ENCODE measurements at regions not wholly inside any gene's neighbourhood (a gene's known extent, or its start where the extent isn't known, plus 50 kb on each side); places are given as distances from the start of the nearest gene placed in this dataset.

- TF ChIP-seq EZH2phosphoT487 (IDR thresholded peaks at IDR 0.05; ENCODE audit: borderline replicate concordance) (no peak), CTCF (conservative IDR thresholded peaks at IDR 0.05; ENCODE audit: low read length) (no peak)
- no peaks in the 10 kb centered on the region for H3F3A ChIP-seq (ENCODE audit: low read depth)
Observed at GRCh38 chr22:47233316-47234243, 471.1 kb downstream of the TBC1D22A start.

GRCh38 chr22:47232753-47233152 lies 470.3 kb downstream of the TBC1D22A start:
- no peak overlapping the region for H2AFZ ChIP-seq (ENCODE audit: low read length)
- no peak overlapping the region for H3K4me2 ChIP-seq (ENCODE audit: low read depth, low read length, poor library complexity, severe bottlenecking)
- no peaks in the 10 kb centered on the region for H3F3A ChIP-seq (ENCODE audit: low read depth)
- H3K79me2 ChIP-seq (ENCODE audit: insufficient read depth, low read length) = no peaks in the 10 kb centered on the region
- no peaks in the 10 kb centered on the region for H3K9me2 ChIP-seq (replicated peaks; ENCODE audit: low read depth, low read length)
- H4K20me1 ChIP-seq (ENCODE audit: insufficient read depth, low read length, poor library complexity, severe bottlenecking) = no peaks in the 10 kb centered on the region
- H3K9me3 ChIP-seq (ENCODE audit: insufficient read depth, low read depth, low read length) = peaks cover 20% of the 10 kb centered on the region; the same call in 1 of the 2 replicates
- H3K36me3 ChIP-seq (ENCODE audit: insufficient read depth, low read length) = no peaks in the 10 kb centered on the region
- no peaks in the 10 kb centered on the region for H3K4me1 ChIP-seq (ENCODE audit: insufficient read depth, low read length, poor library complexity, severe bottlenecking)
- TF ChIP-seq EZH2phosphoT487 (IDR thresholded peaks at IDR 0.05; ENCODE audit: borderline replicate concordance) (no peak), CTCF (conservative IDR thresholded peaks at IDR 0.05; ENCODE audit: low read length) (no peak)
- no peak overlapping the region for H3K9ac ChIP-seq (ENCODE audit: low read depth, low read length, poor library complexity, severe bottlenecking)
- H3K4me3 ChIP-seq (ENCODE audit: low read length, poor library complexity, severe bottlenecking) = no peak overlapping the region
- no peaks in the 10 kb centered on the region for H3K27me3 ChIP-seq (ENCODE audit: insufficient read depth, low read length, poor library complexity, severe bottlenecking)

More at GRCh38 chr22:47233316-47234243, 471.1 kb downstream of the TBC1D22A start:
- no peaks in the 10 kb centered on the region for H3K4me1 ChIP-seq (ENCODE audit: insufficient read depth, low read length, poor library complexity, severe bottlenecking)
- no peak overlapping the region for H3K9ac ChIP-seq (ENCODE audit: low read depth, low read length, poor library complexity, severe bottlenecking)
- H2AFZ ChIP-seq (ENCODE audit: low read length) = no peak overlapping the region
- H3K9me2 ChIP-seq (replicated peaks; ENCODE audit: low read depth, low read length) = no peaks in the 10 kb centered on the region
- H3K27me3 ChIP-seq (ENCODE audit: insufficient read depth, low read length, poor library complexity, severe bottlenecking) = no peaks in the 10 kb centered on the region
- H4K20me1 ChIP-seq (ENCODE audit: insufficient read depth, low read length, poor library complexity, severe bottlenecking) = no peaks in the 10 kb centered on the region
- no peak overlapping the region for H3K4me2 ChIP-seq (ENCODE audit: low read depth, low read length, poor library complexity, severe bottlenecking)
- H3K9me3 ChIP-seq (ENCODE audit: insufficient read depth, low read depth, low read length) = peaks cover 22% of the 10 kb centered on the region; the same call in 1 of the 2 replicates
- no peak overlapping the region for H3K4me3 ChIP-seq (ENCODE audit: low read length, poor library complexity, severe bottlenecking)
- H3K79me2 ChIP-seq (ENCODE audit: insufficient read depth, low read length) = no peaks in the 10 kb centered on the region
- no peaks in the 10 kb centered on the region for H3K36me3 ChIP-seq (ENCODE audit: insufficient read depth, low read length)

GRCh38 chr22:47232197-47232596 lies 469.7 kb downstream of the TBC1D22A start:
- H3K27me3 ChIP-seq (ENCODE audit: insufficient read depth, low read length, poor library complexity, severe bottlenecking) = no peaks in the 10 kb centered on the region
- no peak overlapping the region for H2AFZ ChIP-seq (ENCODE audit: low read length)
- no peak for TF ChIP-seq EZH2phosphoT487 (IDR thresholded peaks at IDR 0.05; ENCODE audit: borderline replicate concordance)
- no peak for TF ChIP-seq CTCF (conservative IDR thresholded peaks at IDR 0.05; ENCODE audit: low read length)
- H3K9ac ChIP-seq (ENCODE audit: low read depth, low read length, poor library complexity, severe bottlenecking) = no peak overlapping the region
- H3K4me3 ChIP-seq (ENCODE audit: low read length, poor library complexity, severe bottlenecking) = no peak overlapping the region
- H4K20me1 ChIP-seq (ENCODE audit: insufficient read depth, low read length, poor library complexity, severe bottlenecking) = no peaks in the 10 kb centered on the region
- no peaks in the 10 kb centered on the region for H3K4me1 ChIP-seq (ENCODE audit: insufficient read depth, low read length, poor library complexity, severe bottlenecking)
- no peak overlapping the region for H3K4me2 ChIP-seq (ENCODE audit: low read depth, low read length, poor library complexity, severe bottlenecking)
- H3K36me3 ChIP-seq (ENCODE audit: insufficient read depth, low read length) = no peaks in the 10 kb centered on the region
- H3F3A ChIP-seq (ENCODE audit: low read depth) = no peaks in the 10 kb centered on the region
- no peaks in the 10 kb centered on the region for H3K9me2 ChIP-seq (replicated peaks; ENCODE audit: low read depth, low read length)
- peaks cover 20% of the 10 kb centered on the region; the same call in 1 of the 2 replicates for H3K9me3 ChIP-seq (ENCODE audit: insufficient read depth, low read depth, low read length)
- H3K79me2 ChIP-seq (ENCODE audit: insufficient read depth, low read length) = no peaks in the 10 kb centered on the region
